ENCODE measurements at regions not wholly inside any gene's neighbourhood (a gene's known extent, or its start where the extent isn't known, plus 50 kb on each side); places are given as distances from the start of the nearest gene placed in this dataset.
"Not testable (repeated sequence)": the region's sequence is repeated elsewhere in the genome, so short reads cannot be mapped to it uniquely, and the experiment has no call there.

- no peak overlapping the region for H3K4me3 Mint-ChIP-seq (ENCODE audit: low read depth)
- intact Hi-C loops (cut with micrococcal nuclease) = no loop called here
- H3K27me3 Mint-ChIP-seq (ENCODE audit: low read depth) = no peaks in the 10 kb centered on the region
- H3K9me3 Mint-ChIP-seq = peaks cover 4% of the 10 kb centered on the region
- H3K36me3 Mint-ChIP-seq (ENCODE audit: low read depth) = no peaks in the 10 kb centered on the region
- no peak for DNase-seq (ENCODE audit: low spot score)
- no peak overlapping the region for H3K27ac Mint-ChIP-seq
- H3K4me1 Mint-ChIP-seq (ENCODE audit: low read depth) = no peaks in the 10 kb centered on the region
These were observed 92.8 kb upstream of the KCND2 start for GRCh38 chr7:120180221-120180620.

- intact Hi-C loops (cut with micrococcal nuclease) = no loop called here
- Mint-ChIP-seq H3K4me3 (ENCODE audit: low read depth) (no peak overlapping the region), H3K36me3 (ENCODE audit: low read depth) (no peaks in the 10 kb centered on the region), H3K9me3 (peaks cover 4% of the 10 kb centered on the region), H3K4me1 (ENCODE audit: low read depth) (no peaks in the 10 kb centered on the region), H3K27ac (no peak overlapping the region), H3K27me3 (ENCODE audit: low read depth) (no peaks in the 10 kb centered on the region)
- DNase-seq (ENCODE audit: low spot score) = no peak
These were observed 91.5 kb upstream of the KCND2 start for GRCh38 chr7:120181499-120181898.

- DNase-seq (ENCODE audit: low spot score) = no peak
- Mint-ChIP-seq H3K36me3 (ENCODE audit: low read depth) (no peaks in the 10 kb centered on the region), H3K27me3 (ENCODE audit: low read depth) (no peaks in the 10 kb centered on the region), H3K4me1 (ENCODE audit: low read depth) (no peaks in the 10 kb centered on the region), H3K27ac (no peak overlapping the region), H3K4me3 (ENCODE audit: low read depth) (no peak overlapping the region), H3K9me3 (no peaks in the 10 kb centered on the region)
- intact Hi-C loops (cut with micrococcal nuclease) = no loop called here
These were observed 88.1 kb upstream of the KCND2 start for GRCh38 chr7:120184866-120185265.

GRCh38 chr7:120185940-120186682, 86.9 kb upstream of the KCND2 start:
- H3K27ac Mint-ChIP-seq = no peak overlapping the region
- no peak for DNase-seq (ENCODE audit: low spot score)
- H3K4me3 Mint-ChIP-seq (ENCODE audit: low read depth) = no peak overlapping the region
- no peaks in the 10 kb centered on the region for H3K27me3 Mint-ChIP-seq (ENCODE audit: low read depth)
- no peaks in the 10 kb centered on the region for H3K4me1 Mint-ChIP-seq (ENCODE audit: low read depth)
- intact Hi-C loops (cut with micrococcal nuclease) = no loop called here
- H3K9me3 Mint-ChIP-seq = peaks cover 4% of the 10 kb centered on the region
- H3K36me3 Mint-ChIP-seq (ENCODE audit: low read depth) = no peaks in the 10 kb centered on the region

GRCh38 chr7:120186688-120187087, 86.3 kb upstream of the KCND2 start:
- H3K36me3 Mint-ChIP-seq (ENCODE audit: low read depth) = no peaks in the 10 kb centered on the region
- no peak overlapping the region for H3K4me3 Mint-ChIP-seq (ENCODE audit: low read depth)
- intact Hi-C loops (cut with micrococcal nuclease) = no loop called here
- H3K27ac Mint-ChIP-seq = no peak overlapping the region
- DNase-seq (ENCODE audit: low spot score) = no peak
- H3K4me1 Mint-ChIP-seq (ENCODE audit: low read depth) = no peaks in the 10 kb centered on the region
- H3K27me3 Mint-ChIP-seq (ENCODE audit: low read depth) = no peaks in the 10 kb centered on the region
- H3K9me3 Mint-ChIP-seq = peaks cover 4% of the 10 kb centered on the region

GRCh38 chr7:120189623-120190022, 83.4 kb upstream of the KCND2 start:
- intact Hi-C loops (cut with micrococcal nuclease) = no loop called here
- DNase-seq (ENCODE audit: low spot score) = no peak
- H3K9me3 Mint-ChIP-seq = peaks cover 9% of the 10 kb centered on the region
- H3K4me1 Mint-ChIP-seq (ENCODE audit: low read depth) = no peaks in the 10 kb centered on the region
- no peak overlapping the region for H3K4me3 Mint-ChIP-seq (ENCODE audit: low read depth)
- no peaks in the 10 kb centered on the region for H3K36me3 Mint-ChIP-seq (ENCODE audit: low read depth)
- H3K27ac Mint-ChIP-seq = no peak overlapping the region
- H3K27me3 Mint-ChIP-seq (ENCODE audit: low read depth) = no peaks in the 10 kb centered on the region

GRCh38 chr7:120190109-120190508, 82.9 kb upstream of the KCND2 start:
- H3K36me3 Mint-ChIP-seq (ENCODE audit: low read depth) = no peaks in the 10 kb centered on the region
- no peaks in the 10 kb centered on the region for H3K4me1 Mint-ChIP-seq (ENCODE audit: low read depth)
- intact Hi-C loops (cut with micrococcal nuclease) = no loop called here
- H3K4me3 Mint-ChIP-seq (ENCODE audit: low read depth) = no peak overlapping the region
- peaks cover 11% of the 10 kb centered on the region for H3K9me3 Mint-ChIP-seq
- no peak overlapping the region for H3K27ac Mint-ChIP-seq
- DNase-seq (ENCODE audit: low spot score) = no peak
- no peaks in the 10 kb centered on the region for H3K27me3 Mint-ChIP-seq (ENCODE audit: low read depth)

- Mint-ChIP-seq H3K4me1 (ENCODE audit: low read depth) (no peaks in the 10 kb centered on the region), H3K27ac (no peak overlapping the region), H3K27me3 (ENCODE audit: low read depth) (no peaks in the 10 kb centered on the region), H3K9me3 (peaks cover 12% of the 10 kb centered on the region), H3K4me3 (ENCODE audit: low read depth) (no peak overlapping the region), H3K36me3 (ENCODE audit: low read depth) (no peaks in the 10 kb centered on the region)
- intact Hi-C loops (cut with micrococcal nuclease) = no loop called here
- no peak for DNase-seq (ENCODE audit: low spot score)
These were observed 82.4 kb upstream of the KCND2 start for GRCh38 chr7:120190566-120190965.

GRCh38 chr7:120191423-120191822, 81.6 kb upstream of the KCND2 start:
- intact Hi-C loops (cut with micrococcal nuclease); H3K4me3 Mint-ChIP-seq (ENCODE audit: low read depth); H3K4me1 Mint-ChIP-seq (ENCODE audit: low read depth); H3K27ac Mint-ChIP-seq; H3K27me3 Mint-ChIP-seq (ENCODE audit: low read depth); DNase-seq (ENCODE audit: low spot score); H3K36me3 Mint-ChIP-seq (ENCODE audit: low read depth): not testable (repeated sequence)
- H3K9me3 Mint-ChIP-seq = peaks cover 12% of the 10 kb centered on the region

- Mint-ChIP-seq H3K27me3 (ENCODE audit: low read depth) (no peaks in the 10 kb centered on the region), H3K9me3 (no peaks in the 10 kb centered on the region), H3K4me1 (ENCODE audit: low read depth) (no peaks in the 10 kb centered on the region), H3K4me3 (ENCODE audit: low read depth) (no peak overlapping the region), H3K36me3 (ENCODE audit: low read depth) (no peaks in the 10 kb centered on the region), H3K27ac (no peak overlapping the region)
- DNase-seq (ENCODE audit: low spot score) = no peak
- intact Hi-C loops (cut with micrococcal nuclease) = no loop called here
These were observed 71.7 kb upstream of the KCND2 start for GRCh38 chr7:120201290-120201689.

- intact Hi-C loops (cut with micrococcal nuclease) = no loop called here
- H3K4me1 Mint-ChIP-seq (ENCODE audit: low read depth) = no peaks in the 10 kb centered on the region
- H3K27me3 Mint-ChIP-seq (ENCODE audit: low read depth) = no peaks in the 10 kb centered on the region
- no peak overlapping the region for H3K4me3 Mint-ChIP-seq (ENCODE audit: low read depth)
- H3K9me3 Mint-ChIP-seq = peaks cover 25% of the 10 kb centered on the region
- H3K27ac Mint-ChIP-seq = no peak overlapping the region
- DNase-seq (ENCODE audit: low spot score) = no peak
- H3K36me3 Mint-ChIP-seq (ENCODE audit: low read depth) = no peaks in the 10 kb centered on the region
These were observed 67.9 kb upstream of the KCND2 start for GRCh38 chr7:120205101-120205500.

- no peaks in the 10 kb centered on the region for H3K4me1 Mint-ChIP-seq (ENCODE audit: low read depth)
- H3K27ac Mint-ChIP-seq = no peak overlapping the region
- H3K36me3 Mint-ChIP-seq (ENCODE audit: low read depth) = no peaks in the 10 kb centered on the region
- intact Hi-C loops (cut with micrococcal nuclease) = no loop called here
- peaks cover 29% of the 10 kb centered on the region for H3K9me3 Mint-ChIP-seq
- DNase-seq (ENCODE audit: low spot score) = no peak
- no peaks in the 10 kb centered on the region for H3K27me3 Mint-ChIP-seq (ENCODE audit: low read depth)
- H3K4me3 Mint-ChIP-seq (ENCODE audit: low read depth) = no peak overlapping the region
These were observed 65.9 kb upstream of the KCND2 start for GRCh38 chr7:120207037-120207436.

- no peaks in the 10 kb centered on the region for H3K36me3 Mint-ChIP-seq (ENCODE audit: low read depth)
- no peaks in the 10 kb centered on the region for H3K4me1 Mint-ChIP-seq (ENCODE audit: low read depth)
- no peak overlapping the region for H3K27ac Mint-ChIP-seq
- intact Hi-C loops (cut with micrococcal nuclease) = no loop called here
- no peak overlapping the region for H3K4me3 Mint-ChIP-seq (ENCODE audit: low read depth)
- no peaks in the 10 kb centered on the region for H3K9me3 Mint-ChIP-seq
- H3K27me3 Mint-ChIP-seq (ENCODE audit: low read depth) = no peaks in the 10 kb centered on the region
- no peak for DNase-seq (ENCODE audit: low spot score)
These were observed 57.3 kb upstream of the KCND2 start for GRCh38 chr7:120215654-120216053.

- intact Hi-C loops (cut with micrococcal nuclease) = no loop called here
- no peak for DNase-seq (ENCODE audit: low spot score)
- H3K4me1 Mint-ChIP-seq (ENCODE audit: low read depth) = no peaks in the 10 kb centered on the region
- no peak overlapping the region for H3K27ac Mint-ChIP-seq
- no peaks in the 10 kb centered on the region for H3K27me3 Mint-ChIP-seq (ENCODE audit: low read depth)
- no peak overlapping the region for H3K4me3 Mint-ChIP-seq (ENCODE audit: low read depth)
- no peaks in the 10 kb centered on the region for H3K36me3 Mint-ChIP-seq (ENCODE audit: low read depth)
- no peaks in the 10 kb centered on the region for H3K9me3 Mint-ChIP-seq
These were observed 56.0 kb upstream of the KCND2 start for GRCh38 chr7:120216947-120217346.
